ENCODE measurements at regions not wholly inside any gene's neighbourhood (a gene's known extent, or its start where the extent isn't known, plus 50 kb on each side); places are given as distances from the start of the nearest gene placed in this dataset.

- ATAC-seq (ENCODE audit: low read depth in 2 of 2), result no peak
- no peaks in the 10 kb centered on the region for H3K4me1 ChIP-seq (ENCODE audit: control insufficient read depth, insufficient read depth, low read length, poor library complexity, severe bottlenecking)
Measured at GRCh38 chr1:60152891-60153290, 79.3 kb upstream of the C1orf87 start.

GRCh38 chr1:60151311-60151710, 77.7 kb upstream of the C1orf87 start:
- Histone ChIP-seq H3K4me3 (ENCODE audit: low read depth, low read length) (no peak overlapping the region), H3K4me1 (ENCODE audit: control insufficient read depth, insufficient read depth, low read length, poor library complexity, severe bottlenecking) (no peaks in the 10 kb centered on the region), H3K27me3 (ENCODE audit: control insufficient read depth, insufficient read depth, low read length) (no peaks in the 10 kb centered on the region), H3K27ac (ENCODE audit: insufficient read depth, low read length, poor library complexity, severe bottlenecking) (no peak overlapping the region), H3K36me3 (ENCODE audit: control insufficient read depth, insufficient read depth, low read length) (no peaks in the 10 kb centered on the region), H3K9me3 (ENCODE audit: control insufficient read depth in 2 of 2, low read length in 2 of 2) (no peaks in the 10 kb centered on the region)
- no peaks in the 10 kb centered on the region for H3K36me3 Mint-ChIP-seq
- no peaks in the 10 kb centered on the region for H3K27me3 Mint-ChIP-seq
- ATAC-seq (ENCODE audit: low read depth in 2 of 2) (no peak), DNase-seq (no peak)
- H3K27ac Mint-ChIP-seq, result no peak overlapping the region
- no peaks in the 10 kb centered on the region for H3K4me1 Mint-ChIP-seq
- H3K4me3 Mint-ChIP-seq, result no peak overlapping the region
- peaks cover 0 to 2% (median 0%) of the 10 kb centered on the region in 7 donors for H3K9me3 Mint-ChIP-seq

More at GRCh38 chr1:60152891-60153290, 79.3 kb upstream of the C1orf87 start:
- DNase-seq, result no peak
- Histone ChIP-seq H3K27me3 (ENCODE audit: control insufficient read depth, insufficient read depth, low read length) (no peaks in the 10 kb centered on the region), H3K27ac (ENCODE audit: insufficient read depth, low read length, poor library complexity, severe bottlenecking) (no peak overlapping the region), H3K4me3 (ENCODE audit: low read depth, low read length) (no peak overlapping the region), H3K9me3 (ENCODE audit: control insufficient read depth in 2 of 2, low read length in 2 of 2) (no peaks in the 10 kb centered on the region), H3K36me3 (ENCODE audit: control insufficient read depth, insufficient read depth, low read length) (no peaks in the 10 kb centered on the region)
- H3K36me3 Mint-ChIP-seq, result no peaks in the 10 kb centered on the region
- H3K4me1 Mint-ChIP-seq, result no peaks in the 10 kb centered on the region
- H3K27ac Mint-ChIP-seq, result no peak overlapping the region
- H3K9me3 Mint-ChIP-seq, result peaks cover 0 to 2% (median 0%) of the 10 kb centered on the region in 7 donors
- no peak overlapping the region for H3K4me3 Mint-ChIP-seq
- no peaks in the 10 kb centered on the region for H3K27me3 Mint-ChIP-seq

GRCh38 chr1:60149251-60149650, 75.7 kb upstream of the C1orf87 start:
- H3K36me3 Mint-ChIP-seq, result no peaks in the 10 kb centered on the region
- no peaks in the 10 kb centered on the region for H3K27me3 ChIP-seq (ENCODE audit: control insufficient read depth, insufficient read depth, low read length)
- no peaks in the 10 kb centered on the region for H3K4me1 ChIP-seq (ENCODE audit: control insufficient read depth, insufficient read depth, low read length, poor library complexity, severe bottlenecking)
- H3K4me1 Mint-ChIP-seq, result no peaks in the 10 kb centered on the region
- H3K36me3 ChIP-seq (ENCODE audit: control insufficient read depth, insufficient read depth, low read length), result no peaks in the 10 kb centered on the region
- H3K27ac Mint-ChIP-seq, result no peak overlapping the region
- no peaks in the 10 kb centered on the region for H3K9me3 ChIP-seq (ENCODE audit: control insufficient read depth in 2 of 2, low read length in 2 of 2)
- H3K4me3 ChIP-seq (ENCODE audit: low read depth, low read length), result no peak overlapping the region
- no peaks in the 10 kb centered on the region for H3K27me3 Mint-ChIP-seq
- no peak overlapping the region for H3K27ac ChIP-seq (ENCODE audit: insufficient read depth, low read length, poor library complexity, severe bottlenecking)
- peaks cover 0 to 3% (median 0%) of the 10 kb centered on the region in 7 donors for H3K9me3 Mint-ChIP-seq
- ATAC-seq (ENCODE audit: low read depth in 2 of 2) (no peak), DNase-seq (no peak)
- no peak overlapping the region for H3K4me3 Mint-ChIP-seq

- Mint-ChIP-seq H3K4me3 (no peak overlapping the region), H3K36me3 (no peaks in the 10 kb centered on the region), H3K4me1 (no peaks in the 10 kb centered on the region), H3K9me3 (peaks cover 0 to 3% (median 1%) of the 10 kb centered on the region in 7 donors), H3K27ac (no peak overlapping the region), H3K27me3 (no peaks in the 10 kb centered on the region)
- no peaks in the 10 kb centered on the region for H3K27me3 ChIP-seq (ENCODE audit: control insufficient read depth, insufficient read depth, low read length)
- no peak for ATAC-seq (ENCODE audit: low read depth in 2 of 2)
- no peak for DNase-seq
- H3K27ac ChIP-seq (ENCODE audit: insufficient read depth, low read length, poor library complexity, severe bottlenecking), result no peak overlapping the region
- H3K4me1 ChIP-seq (ENCODE audit: control insufficient read depth, insufficient read depth, low read length, poor library complexity, severe bottlenecking), result no peaks in the 10 kb centered on the region
- no peaks in the 10 kb centered on the region for H3K36me3 ChIP-seq (ENCODE audit: control insufficient read depth, insufficient read depth, low read length)
- no peaks in the 10 kb centered on the region for H3K9me3 ChIP-seq (ENCODE audit: control insufficient read depth in 2 of 2, low read length in 2 of 2)
- no peak overlapping the region for H3K4me3 ChIP-seq (ENCODE audit: low read depth, low read length)
Measured at GRCh38 chr1:60146884-60147283, 73.3 kb upstream of the C1orf87 start.

- no peaks in the 10 kb centered on the region for H3K27me3 ChIP-seq (ENCODE audit: control insufficient read depth, insufficient read depth, low read length)
- no peak overlapping the region for H3K4me3 ChIP-seq (ENCODE audit: low read depth, low read length)
- Mint-ChIP-seq H3K27me3 (no peaks in the 10 kb centered on the region), H3K4me1 (no peaks in the 10 kb centered on the region), H3K27ac (no peak overlapping the region), H3K9me3 (peaks cover 0 to 3% (median 1%) of the 10 kb centered on the region in 7 donors), H3K4me3 (no peak overlapping the region), H3K36me3 (no peaks in the 10 kb centered on the region)
- ATAC-seq (ENCODE audit: low read depth in 2 of 2) (no peak), DNase-seq (no peak)
- H3K9me3 ChIP-seq (ENCODE audit: control insufficient read depth in 2 of 2, low read length in 2 of 2), result no peaks in the 10 kb centered on the region
- H3K36me3 ChIP-seq (ENCODE audit: control insufficient read depth, insufficient read depth, low read length), result no peaks in the 10 kb centered on the region
- no peaks in the 10 kb centered on the region for H3K4me1 ChIP-seq (ENCODE audit: control insufficient read depth, insufficient read depth, low read length, poor library complexity, severe bottlenecking)
- H3K27ac ChIP-seq (ENCODE audit: insufficient read depth, low read length, poor library complexity, severe bottlenecking), result no peak overlapping the region
Measured at GRCh38 chr1:60145771-60146170, 72.2 kb upstream of the C1orf87 start.

- Mint-ChIP-seq H3K9me3 (peaks cover 0 to 3% (median 1%) of the 10 kb centered on the region in 7 donors), H3K36me3 (no peaks in the 10 kb centered on the region), H3K27me3 (no peaks in the 10 kb centered on the region), H3K4me3 (no peak overlapping the region), H3K4me1 (no peaks in the 10 kb centered on the region), H3K27ac (no peak overlapping the region)
- Histone ChIP-seq H3K4me1 (ENCODE audit: control insufficient read depth, insufficient read depth, low read length, poor library complexity, severe bottlenecking) (no peaks in the 10 kb centered on the region), H3K27ac (ENCODE audit: insufficient read depth, low read length, poor library complexity, severe bottlenecking) (no peak overlapping the region), H3K9me3 (ENCODE audit: control insufficient read depth in 2 of 2, low read length in 2 of 2) (no peaks in the 10 kb centered on the region), H3K4me3 (ENCODE audit: low read depth, low read length) (no peak overlapping the region), H3K36me3 (ENCODE audit: control insufficient read depth, insufficient read depth, low read length) (no peaks in the 10 kb centered on the region), H3K27me3 (ENCODE audit: control insufficient read depth, insufficient read depth, low read length) (peaks cover 2% of the 10 kb centered on the region)
- DNase-seq, result no peak
- ATAC-seq (ENCODE audit: low read depth in 2 of 2), result no peak
Measured at GRCh38 chr1:60141743-60142142, 68.2 kb upstream of the C1orf87 start.

GRCh38 chr1:60141276-60141675, 67.7 kb upstream of the C1orf87 start:
- H3K36me3 Mint-ChIP-seq, result no peaks in the 10 kb centered on the region
- H3K27ac Mint-ChIP-seq, result no peak overlapping the region
- H3K9me3 Mint-ChIP-seq, result peaks cover 0 to 3% (median 1%) of the 10 kb centered on the region in 7 donors
- no peaks in the 10 kb centered on the region for H3K9me3 ChIP-seq (ENCODE audit: control insufficient read depth in 2 of 2, low read length in 2 of 2)
- DNase-seq (no peak), ATAC-seq (ENCODE audit: low read depth in 2 of 2) (no peak)
- no peaks in the 10 kb centered on the region for H3K36me3 ChIP-seq (ENCODE audit: control insufficient read depth, insufficient read depth, low read length)
- H3K4me1 Mint-ChIP-seq, result no peaks in the 10 kb centered on the region
- H3K4me3 Mint-ChIP-seq, result no peak overlapping the region
- H3K4me3 ChIP-seq (ENCODE audit: low read depth, low read length), result no peak overlapping the region
- peaks cover 2% of the 10 kb centered on the region for H3K27me3 ChIP-seq (ENCODE audit: control insufficient read depth, insufficient read depth, low read length)
- H3K27ac ChIP-seq (ENCODE audit: insufficient read depth, low read length, poor library complexity, severe bottlenecking), result no peak overlapping the region
- H3K27me3 Mint-ChIP-seq, result no peaks in the 10 kb centered on the region
- no peaks in the 10 kb centered on the region for H3K4me1 ChIP-seq (ENCODE audit: control insufficient read depth, insufficient read depth, low read length, poor library complexity, severe bottlenecking)

- H3K9me3 ChIP-seq (ENCODE audit: control insufficient read depth in 2 of 2, low read length in 2 of 2), result no peaks in the 10 kb centered on the region
- H3K36me3 ChIP-seq (ENCODE audit: control insufficient read depth, insufficient read depth, low read length), result no peaks in the 10 kb centered on the region
- H3K27me3 ChIP-seq (ENCODE audit: control insufficient read depth, insufficient read depth, low read length), result peaks cover 2% of the 10 kb centered on the region
- Mint-ChIP-seq H3K4me3 (no peak overlapping the region), H3K27ac (no peak overlapping the region), H3K4me1 (peaks cover 5 to 14% (median 7%) of the 10 kb centered on the region in 4 donors), H3K36me3 (no peaks in the 10 kb centered on the region), H3K9me3 (peaks cover 0 to 2% (median 0%) of the 10 kb centered on the region in 7 donors), H3K27me3 (no peaks in the 10 kb centered on the region)
- ATAC-seq (ENCODE audit: low read depth in 2 of 2), result no peak
- DNase-seq, result no peak
- no peak overlapping the region for H3K4me3 ChIP-seq (ENCODE audit: low read depth, low read length)
- H3K4me1 ChIP-seq (ENCODE audit: control insufficient read depth, insufficient read depth, low read length, poor library complexity, severe bottlenecking), result no peaks in the 10 kb centered on the region
- H3K27ac ChIP-seq (ENCODE audit: insufficient read depth, low read length, poor library complexity, severe bottlenecking), result no peak overlapping the region
Measured at GRCh38 chr1:60137406-60137805, 63.8 kb upstream of the C1orf87 start.
